Brain microvascular endothelial cell (primary cell): ENCODE measurements at regions not wholly inside any gene's neighbourhood (a gene's known extent, or its start where the extent isn't known, plus 50 kb on each side); places are given as distances from the start of the nearest gene placed in this dataset.

Source experiments
- DNase-seq: peaks from one replicate; pipeline ENCODE4 v3.0.0-alpha.2; 2020
- H3K27ac ChIP-seq: fragments of 250-450 bp; sonication (Bioruptor Pico); 2 replicates; pipeline ENCODE4 v1.5.1; 2020; ENCODE audit warnings: mild to moderate bottlenecking, moderate library complexity
- H3K27me3 ChIP-seq: fragments of 250-450 bp; sonication (Bioruptor Pico); replicated peaks from 2 replicates; pipeline ENCODE4 v1.5.1; 2020; ENCODE audit warnings: mild to moderate bottlenecking
- H3K36me3 ChIP-seq: fragments of 250-450 bp; sonication (Bioruptor Pico); replicated peaks from 2 replicates; pipeline ENCODE4 v1.5.1; 2020; ENCODE audit warnings: mild to moderate bottlenecking
- H3K4me3 ChIP-seq: 2 replicates; pipeline ENCODE4 v1.5.1; 2011; ENCODE audit warnings: low read depth, mild to moderate bottlenecking, control low read depth, low read length, moderate library complexity
- in situ Hi-C: cut with HindIII; loops from 2 replicates; pipeline ENCODE4 v1.10.0; 2017; ENCODE audit warnings: low sequenced_read_pairs, low pct_ligation_motif_present
- TF ChIP-seq, protein P1 (sequence below): IDR thresholded peaks from 2 replicates; pipeline ENCODE4 v1.5.1; 2011; ENCODE audit warnings: low read depth, mild to moderate bottlenecking, moderate library complexity, low read length, control low read depth, inconsistent platforms; ENCODE audit errors: missing control alignments

DNA sequence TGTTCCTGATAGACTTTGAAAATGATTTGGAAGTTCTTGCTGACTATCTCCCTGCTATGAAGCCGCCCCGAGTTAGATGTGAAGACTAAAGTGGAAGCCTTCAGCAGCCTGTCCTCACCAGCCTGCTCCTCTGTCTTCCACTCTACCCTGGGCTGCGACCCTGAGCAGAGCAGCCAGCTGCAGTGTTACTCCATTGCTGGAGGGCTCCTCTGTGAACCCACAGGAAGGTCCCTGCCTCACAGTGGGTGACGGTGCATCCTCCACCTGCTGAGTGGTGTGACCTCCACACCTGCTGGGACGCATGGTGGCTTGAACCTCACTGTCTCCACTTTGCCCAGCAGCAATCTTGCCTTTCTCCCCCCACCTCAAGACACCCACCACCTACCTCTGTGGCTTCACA lies 116.4 kb downstream of the IRS2 start:
- H3K36me3 ChIP-seq = no peaks in the 10 kb centered on the region
- TF ChIP-seq, protein P1, sequence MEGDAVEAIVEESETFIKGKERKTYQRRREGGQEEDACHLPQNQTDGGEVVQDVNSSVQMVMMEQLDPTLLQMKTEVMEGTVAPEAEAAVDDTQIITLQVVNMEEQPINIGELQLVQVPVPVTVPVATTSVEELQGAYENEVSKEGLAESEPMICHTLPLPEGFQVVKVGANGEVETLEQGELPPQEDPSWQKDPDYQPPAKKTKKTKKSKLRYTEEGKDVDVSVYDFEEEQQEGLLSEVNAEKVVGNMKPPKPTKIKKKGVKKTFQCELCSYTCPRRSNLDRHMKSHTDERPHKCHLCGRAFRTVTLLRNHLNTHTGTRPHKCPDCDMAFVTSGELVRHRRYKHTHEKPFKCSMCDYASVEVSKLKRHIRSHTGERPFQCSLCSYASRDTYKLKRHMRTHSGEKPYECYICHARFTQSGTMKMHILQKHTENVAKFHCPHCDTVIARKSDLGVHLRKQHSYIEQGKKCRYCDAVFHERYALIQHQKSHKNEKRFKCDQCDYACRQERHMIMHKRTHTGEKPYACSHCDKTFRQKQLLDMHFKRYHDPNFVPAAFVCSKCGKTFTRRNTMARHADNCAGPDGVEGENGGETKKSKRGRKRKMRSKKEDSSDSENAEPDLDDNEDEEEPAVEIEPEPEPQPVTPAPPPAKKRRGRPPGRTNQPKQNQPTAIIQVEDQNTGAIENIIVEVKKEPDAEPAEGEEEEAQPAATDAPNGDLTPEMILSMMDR = no peak
- no peak for DNase-seq
- H3K27ac ChIP-seq = no peak overlapping the region
- in situ Hi-C loops = no loop called here
- H3K4me3 ChIP-seq = no peak overlapping the region
- no peaks in the 10 kb centered on the region for H3K27me3 ChIP-seq

DNA sequence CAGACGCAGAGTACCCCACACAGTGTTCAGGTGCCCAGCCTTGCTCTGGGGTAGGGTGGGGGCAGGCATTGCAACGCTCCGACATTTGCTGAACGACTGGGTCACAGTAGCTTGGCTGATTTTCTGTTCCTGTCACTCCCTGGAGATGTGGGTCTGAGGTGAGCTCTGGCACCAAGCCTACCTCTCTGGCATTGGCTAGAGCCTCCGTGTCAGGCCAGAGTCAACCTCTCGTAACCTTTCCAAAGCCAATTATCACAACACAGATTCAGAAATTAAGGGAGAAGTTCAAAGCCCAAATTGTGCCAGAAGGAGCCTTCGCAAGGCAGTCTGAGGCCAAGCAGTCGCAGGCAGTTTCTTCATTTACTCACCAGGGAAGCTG lies 117.2 kb downstream of the IRS2 start:
- TF ChIP-seq, protein P1 = no peak
- in situ Hi-C loops = no loop called here
- no peak overlapping the region for H3K27ac ChIP-seq

DNA sequence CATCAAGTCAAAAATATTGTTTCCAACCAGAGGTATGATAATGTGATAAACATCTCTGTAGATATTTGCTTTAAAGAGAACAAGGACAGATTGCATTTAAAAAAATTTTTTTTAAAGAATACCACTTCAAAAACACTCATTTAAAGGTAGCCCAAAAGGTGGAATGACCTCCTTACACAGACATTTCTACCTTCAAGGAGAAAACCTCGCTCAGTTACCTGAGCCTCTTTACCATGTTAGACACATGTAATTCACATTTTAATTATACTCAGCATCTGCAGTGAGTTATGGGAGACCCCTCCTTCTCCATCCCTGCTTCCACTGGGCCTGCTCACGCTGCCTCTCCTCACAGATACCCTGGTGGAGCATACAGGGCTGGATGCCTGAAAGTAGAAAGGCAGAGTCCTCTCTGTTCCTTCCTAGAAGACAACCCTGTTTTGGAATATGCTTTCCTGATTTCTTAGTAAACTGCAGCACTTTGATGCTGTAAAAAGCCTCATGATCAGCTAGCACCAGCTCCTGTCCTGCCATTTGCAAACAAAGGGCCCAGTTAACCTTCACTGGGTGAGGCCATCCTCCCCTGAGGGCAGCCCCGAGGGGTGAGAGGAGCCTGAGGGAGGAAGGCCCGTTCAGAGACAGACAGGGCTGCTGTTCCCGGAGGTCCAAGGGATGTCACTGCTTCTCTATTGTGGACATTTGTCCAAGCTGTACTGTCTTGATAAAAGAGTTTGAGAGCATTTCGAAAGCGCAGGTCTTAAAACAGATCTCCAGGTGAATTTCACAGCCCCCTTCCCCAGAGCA lies 117.8 kb downstream of the IRS2 start:
- in situ Hi-C loops = no loop called here
- TF ChIP-seq, protein P1 = no peak
- no peak for DNase-seq
- H3K27ac ChIP-seq = no peak overlapping the region
- H3K27me3 ChIP-seq = no peaks in the 10 kb centered on the region
- no peak overlapping the region for H3K4me3 ChIP-seq
- no peaks in the 10 kb centered on the region for H3K36me3 ChIP-seq

More for the DNA sequence above, 117.2 kb downstream of the IRS2 start:
- Histone ChIP-seq H3K36me3 (no peaks in the 10 kb centered on the region), H3K4me3 (no peak overlapping the region), H3K27me3 (no peaks in the 10 kb centered on the region)
- DNase-seq = no peak

DNA sequence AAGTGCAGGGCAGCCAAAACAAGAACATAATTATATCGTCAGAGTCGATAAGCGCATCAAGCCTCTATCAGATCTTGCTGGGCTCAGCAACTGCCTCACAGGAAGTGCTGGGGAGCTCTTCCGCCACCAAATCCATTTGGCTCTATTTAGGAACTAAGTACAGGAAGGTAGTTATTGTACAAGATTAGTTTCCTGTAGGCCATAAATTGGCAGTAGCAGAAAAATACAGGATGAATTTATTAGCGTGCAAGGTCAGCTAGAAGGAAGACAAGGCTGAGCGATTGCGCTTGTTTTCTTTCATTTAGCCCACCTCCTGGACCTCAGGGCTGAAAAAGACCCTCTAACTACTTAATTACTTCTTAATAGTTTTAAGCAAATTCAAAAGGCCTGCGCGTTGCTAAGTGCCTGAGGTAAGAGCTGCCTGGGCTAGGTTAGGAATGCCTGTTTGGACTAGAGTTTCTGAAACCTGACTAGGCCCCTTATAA lies 118.5 kb downstream of the IRS2 start:
- DNase-seq = no peak
- in situ Hi-C loops = no loop called here
- Histone ChIP-seq H3K36me3 (no peaks in the 10 kb centered on the region), H3K4me3 (no peak overlapping the region), H3K27me3 (no peaks in the 10 kb centered on the region), H3K27ac (no peak overlapping the region)
- TF ChIP-seq, protein P1 = no peak

DNA sequence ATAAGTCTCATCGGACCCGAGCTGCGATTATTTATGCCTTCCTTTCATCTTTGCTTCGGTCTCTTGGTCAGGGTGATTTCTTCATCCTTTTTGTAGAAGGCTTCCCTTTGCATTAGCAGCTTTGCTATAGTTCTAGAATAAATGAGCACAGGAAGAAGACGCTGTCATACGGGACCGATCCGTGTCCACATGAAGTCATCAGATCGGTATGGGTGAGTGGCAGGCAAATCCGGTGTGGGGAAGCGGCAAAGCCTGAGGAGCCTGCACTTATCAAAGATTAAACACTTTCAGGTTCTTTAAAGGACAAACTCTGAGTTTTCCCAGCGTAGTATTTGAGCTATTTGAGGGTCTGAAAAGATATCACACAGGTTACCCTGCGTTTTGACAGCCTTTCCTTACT lies 119.3 kb downstream of the IRS2 start:
- H3K36me3 ChIP-seq = no peaks in the 10 kb centered on the region
- no peak overlapping the region for H3K4me3 ChIP-seq
- no peak overlapping the region for H3K27ac ChIP-seq
- peak; percentile 38 for DNase-seq
- TF ChIP-seq, protein P1 = no peak
- H3K27me3 ChIP-seq = no peaks in the 10 kb centered on the region
- in situ Hi-C loops = no loop called here

DNA sequence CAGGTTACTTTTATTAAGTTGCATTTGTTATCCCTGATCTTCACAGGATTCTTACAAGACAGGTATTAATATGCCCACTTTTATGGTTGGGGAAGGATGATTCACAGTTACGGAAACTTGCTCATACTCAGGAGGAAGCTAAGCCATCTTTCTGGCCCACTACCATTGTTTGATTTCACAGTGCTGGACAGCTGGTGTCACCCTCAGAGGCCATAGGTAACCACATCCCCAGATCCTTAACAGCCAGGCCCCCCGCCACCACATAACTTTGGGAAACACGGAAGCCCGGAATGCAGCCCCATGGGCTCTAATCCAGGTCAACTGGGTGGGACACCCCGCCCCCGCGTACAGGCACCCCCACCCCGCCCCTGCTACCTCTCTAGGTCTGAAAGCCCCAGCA lies 119.7 kb downstream of the IRS2 start:
- in situ Hi-C loops = no loop called here
- Histone ChIP-seq H3K27ac (no peak overlapping the region), H3K36me3 (no peaks in the 10 kb centered on the region), H3K4me3 (no peak overlapping the region), H3K27me3 (no peaks in the 10 kb centered on the region)
- DNase-seq = no peak
- TF ChIP-seq, protein P1 = no peak
